GM12891 (cell line): ENCODE measurements at regions not wholly inside any gene's neighbourhood (a gene's known extent, or its start where the extent isn't known, plus 50 kb on each side); places are given as distances from the start of the nearest gene placed in this dataset.

Source experiments
- POLR2A ChIP-seq: IDR thresholded peaks from 2 replicates; pipeline ENCODE4 v1.6.1; 2011; ENCODE audit warnings: low read depth, low read length, control low read depth
- POLR2AphosphoS5 ChIP-seq: IDR thresholded peaks from 2 replicates; pipeline ENCODE4 v1.6.1; 2011; ENCODE audit warnings: low read depth, low read length, control low read depth
- SPI1 ChIP-seq: IDR thresholded peaks from 2 replicates; pipeline ENCODE4 v1.6.1; 2011; ENCODE audit warnings: low read depth, low read length, control low read depth
- TAF1 ChIP-seq: IDR thresholded peaks from 2 replicates; pipeline ENCODE4 v1.6.1; 2011; ENCODE audit warnings: low read depth, low read length, control low read depth

- TF ChIP-seq POLR2AphosphoS5 (no peak), POLR2A (no peak), SPI1 (no peak), TAF1 (no peak)
Measured at GRCh38 chr9:108043585-108043984, 554.0 kb upstream of the KLF4 start.
